ENCODE measurements at regions not wholly inside any gene's neighbourhood (a gene's known extent, or its start where the extent isn't known, plus 50 kb on each side); places are given as distances from the start of the nearest gene placed in this dataset.

- TF ChIP-seq, protein P1, sequence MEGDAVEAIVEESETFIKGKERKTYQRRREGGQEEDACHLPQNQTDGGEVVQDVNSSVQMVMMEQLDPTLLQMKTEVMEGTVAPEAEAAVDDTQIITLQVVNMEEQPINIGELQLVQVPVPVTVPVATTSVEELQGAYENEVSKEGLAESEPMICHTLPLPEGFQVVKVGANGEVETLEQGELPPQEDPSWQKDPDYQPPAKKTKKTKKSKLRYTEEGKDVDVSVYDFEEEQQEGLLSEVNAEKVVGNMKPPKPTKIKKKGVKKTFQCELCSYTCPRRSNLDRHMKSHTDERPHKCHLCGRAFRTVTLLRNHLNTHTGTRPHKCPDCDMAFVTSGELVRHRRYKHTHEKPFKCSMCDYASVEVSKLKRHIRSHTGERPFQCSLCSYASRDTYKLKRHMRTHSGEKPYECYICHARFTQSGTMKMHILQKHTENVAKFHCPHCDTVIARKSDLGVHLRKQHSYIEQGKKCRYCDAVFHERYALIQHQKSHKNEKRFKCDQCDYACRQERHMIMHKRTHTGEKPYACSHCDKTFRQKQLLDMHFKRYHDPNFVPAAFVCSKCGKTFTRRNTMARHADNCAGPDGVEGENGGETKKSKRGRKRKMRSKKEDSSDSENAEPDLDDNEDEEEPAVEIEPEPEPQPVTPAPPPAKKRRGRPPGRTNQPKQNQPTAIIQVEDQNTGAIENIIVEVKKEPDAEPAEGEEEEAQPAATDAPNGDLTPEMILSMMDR (IDR thresholded peaks at IDR 0.05), result no peak
- TF ChIP-seq EP300 (IDR thresholded peaks at IDR 0.05), result no peak
- TF ChIP-seq POLR2A (IDR thresholded peaks at IDR 0.05), result no peak
Observed at GRCh38 chrX:8232406-8232805, 61.3 kb upstream of the VCX2 start.

Measured in upper lobe of left lung (tissue), 4 donors.